Urinary bladder (tissue), 3 donors: ENCODE measurements at regions not wholly inside any gene's neighbourhood (a gene's known extent, or its start where the extent isn't known, plus 50 kb on each side); places are given as distances from the start of the nearest gene placed in this dataset.

Experiments
- DNase-seq: peaks from one replicate; pipeline ENCODE4 v3.0.0-alpha.2; 2015; ENCODE audit errors: extremely low spot score
- H3K27ac ChIP-seq: one replicate; pipeline ENCODE4 v1.5.1; 2013; ENCODE audit warnings: low read depth, mild to moderate bottlenecking, moderate library complexity
- H3K36me3 ChIP-seq: one replicate; pipeline ENCODE4 v1.6.1; 2013; ENCODE audit warnings: mild to moderate bottlenecking, moderate library complexity; ENCODE audit not compliant: insufficient read depth
- H3K4me1 ChIP-seq: one replicate; pipeline ENCODE4 v1.6.1; 2013; ENCODE audit warnings: mild to moderate bottlenecking, moderate library complexity; ENCODE audit not compliant: insufficient read depth
- H3K4me3 ChIP-seq: one replicate; pipeline ENCODE4 v1.5.1; 2013; ENCODE audit warnings: low read depth, low read length
- WGBS: extraction: QIAGEN DNeasy Blood & Tissue Kit; methylation state at CpG from one replicate; pipeline ENCODE4 v1.1.7; 2013; 5-methylcytosine and 5-hydroxymethylcytosine counted together
- donor health status: healthy with polysubstance abuse.
- donor health status: healthy.

GRCh38 chr1:187228790-187229189, 400.0 kb downstream of the PLA2G4A start:
- WGBS = 95% methylated on average over 1 of the region's 1 CpG
- H3K4me3 ChIP-seq = no peak overlapping the region
- H3K4me1 ChIP-seq = no peaks in the 10 kb centered on the region
- DNase-seq = no peak
- no peaks in the 10 kb centered on the region for H3K36me3 ChIP-seq
- no peak overlapping the region for H3K27ac ChIP-seq

GRCh38 chr1:187229496-187229895, 400.7 kb downstream of the PLA2G4A start:
- Histone ChIP-seq H3K27ac (no peak overlapping the region), H3K36me3 (no peaks in the 10 kb centered on the region)

GRCh38 chr1:187234706-187235105, 406.0 kb downstream of the PLA2G4A start:
- DNase-seq = no peak
- WGBS = 77% methylated on average over 1 of the region's 1 CpG
- Histone ChIP-seq H3K4me1 (no peaks in the 10 kb centered on the region), H3K4me3 (no peak overlapping the region), H3K36me3 (no peaks in the 10 kb centered on the region), H3K27ac (no peak overlapping the region)

More at GRCh38 chr1:187229496-187229895, 400.7 kb downstream of the PLA2G4A start:
- Histone ChIP-seq H3K4me3 (no peak overlapping the region), H3K4me1 (no peaks in the 10 kb centered on the region)
- DNase-seq = no peak

GRCh38 chr1:187236199-187236598, 407.4 kb downstream of the PLA2G4A start:
- no peaks in the 10 kb centered on the region for H3K36me3 ChIP-seq
- WGBS = 56% methylated on average over 2 of the region's 2 CpGs
- no peak for DNase-seq
- H3K4me3 ChIP-seq = no peak overlapping the region
- no peaks in the 10 kb centered on the region for H3K4me1 ChIP-seq
- H3K27ac ChIP-seq = no peak overlapping the region

- no peak for DNase-seq
- WGBS = 54% methylated on average over 2 of the region's 2 CpGs
- no peaks in the 10 kb centered on the region for H3K36me3 ChIP-seq
- no peak overlapping the region for H3K27ac ChIP-seq
- no peaks in the 10 kb centered on the region for H3K4me1 ChIP-seq
- H3K4me3 ChIP-seq = no peak overlapping the region
Observed at GRCh38 chr1:187236676-187237075, 407.9 kb downstream of the PLA2G4A start.

- no peak for DNase-seq
- WGBS = 78% methylated on average over 3 of the region's 3 CpGs
- Histone ChIP-seq H3K4me1 (no peaks in the 10 kb centered on the region), H3K27ac (no peak overlapping the region), H3K4me3 (no peak overlapping the region), H3K36me3 (no peaks in the 10 kb centered on the region)
Observed at GRCh38 chr1:187237542-187237941, 408.8 kb downstream of the PLA2G4A start.

GRCh38 chr1:187241971-187242370, 413.2 kb downstream of the PLA2G4A start:
- Histone ChIP-seq H3K4me1 (no peaks in the 10 kb centered on the region), H3K36me3 (no peaks in the 10 kb centered on the region), H3K4me3 (no peak overlapping the region), H3K27ac (no peak overlapping the region)
- DNase-seq = no peak

- no peak overlapping the region for H3K27ac ChIP-seq
- no peaks in the 10 kb centered on the region for H3K4me1 ChIP-seq
- H3K4me3 ChIP-seq = no peak overlapping the region
- 52% methylated on average over 4 of the region's 4 CpGs for WGBS
- no peaks in the 10 kb centered on the region for H3K36me3 ChIP-seq
- peak; percentile 17 for DNase-seq
Observed at GRCh38 chr1:187244623-187245022, 415.9 kb downstream of the PLA2G4A start.

GRCh38 chr1:187245201-187245600, 416.5 kb downstream of the PLA2G4A start:
- H3K4me3 ChIP-seq = no peak overlapping the region
- DNase-seq = no peak
- WGBS = 56% methylated on average over 1 of the region's 1 CpG

GRCh38 chr1:187249196-187249595, 420.4 kb downstream of the PLA2G4A start:
- 90% methylated on average over 1 of the region's 1 CpG for WGBS
- H3K36me3 ChIP-seq = no peaks in the 10 kb centered on the region
- H3K4me3 ChIP-seq = no peak overlapping the region
- no peaks in the 10 kb centered on the region for H3K4me1 ChIP-seq
- no peak overlapping the region for H3K27ac ChIP-seq
- no peak for DNase-seq

More at GRCh38 chr1:187245201-187245600, 416.5 kb downstream of the PLA2G4A start:
- no peaks in the 10 kb centered on the region for H3K4me1 ChIP-seq
- no peaks in the 10 kb centered on the region for H3K36me3 ChIP-seq
- no peak overlapping the region for H3K27ac ChIP-seq

GRCh38 chr1:187252923-187253322, 424.2 kb downstream of the PLA2G4A start:
- H3K4me3 ChIP-seq = no peak overlapping the region
- no peak overlapping the region for H3K27ac ChIP-seq
- DNase-seq = no peak
- WGBS = 98% methylated on average over 1 of the region's 1 CpG
- no peaks in the 10 kb centered on the region for H3K4me1 ChIP-seq
- no peaks in the 10 kb centered on the region for H3K36me3 ChIP-seq

GRCh38 chr1:187257476-187257875, 428.7 kb downstream of the PLA2G4A start:
- Histone ChIP-seq H3K27ac (no peak overlapping the region), H3K4me1 (no peaks in the 10 kb centered on the region), H3K4me3 (no peak overlapping the region), H3K36me3 (no peaks in the 10 kb centered on the region)
- DNase-seq = no peak
- 91% methylated on average over 3 of the region's 3 CpGs for WGBS

GRCh38 chr1:187261637-187262036, 432.9 kb downstream of the PLA2G4A start:
- no peak overlapping the region for H3K27ac ChIP-seq
- no peak for DNase-seq
- no peaks in the 10 kb centered on the region for H3K36me3 ChIP-seq
- no peaks in the 10 kb centered on the region for H3K4me1 ChIP-seq
- 18% methylated on average over 3 of the region's 3 CpGs for WGBS
- H3K4me3 ChIP-seq = no peak overlapping the region

GRCh38 chr1:187262731-187263130, 434.0 kb downstream of the PLA2G4A start:
- 50% methylated on average over 2 of the region's 2 CpGs for WGBS
- H3K4me3 ChIP-seq = no peak overlapping the region
- H3K36me3 ChIP-seq = no peaks in the 10 kb centered on the region
- DNase-seq = no peak
- H3K4me1 ChIP-seq = no peaks in the 10 kb centered on the region
- no peak overlapping the region for H3K27ac ChIP-seq

- no peaks in the 10 kb centered on the region for H3K36me3 ChIP-seq
- H3K4me1 ChIP-seq = no peaks in the 10 kb centered on the region
- 60% methylated on average over 4 of the region's 4 CpGs for WGBS
- no peak overlapping the region for H3K27ac ChIP-seq
- no peak overlapping the region for H3K4me3 ChIP-seq
- DNase-seq = peak; percentile 53
Observed at GRCh38 chr1:187264995-187265602, 436.4 kb downstream of the PLA2G4A start.
